ENCODE measurements at regions not wholly inside any gene's neighbourhood (a gene's known extent, or its start where the extent isn't known, plus 50 kb on each side); places are given as distances from the start of the nearest gene placed in this dataset.

GRCh38 chr17:68709461-68709860, 108.3 kb upstream of the FAM20A start:
- H3K27me3 ChIP-seq (ENCODE audit: control insufficient read depth in 1 of 2, insufficient read depth in 2 of 2, low read length in 2 of 2): no peaks in the 10 kb centered on the region
- H3K4me3 ChIP-seq (ENCODE audit: low read depth in 1 of 2, low read length in 2 of 2): no peak overlapping the region
- no peaks in the 10 kb centered on the region for H3K4me1 ChIP-seq (ENCODE audit: insufficient read depth, low read length)
- H3K36me3 ChIP-seq (ENCODE audit: insufficient read depth, low read length): no peaks in the 10 kb centered on the region
- no peak overlapping the region for H3K9ac ChIP-seq (ENCODE audit: low read length)
- H3K9me3 ChIP-seq (ENCODE audit: low read length): no peaks in the 10 kb centered on the region
- H3K27ac ChIP-seq (ENCODE audit: low read depth, low read length): no peak overlapping the region

DNA sequence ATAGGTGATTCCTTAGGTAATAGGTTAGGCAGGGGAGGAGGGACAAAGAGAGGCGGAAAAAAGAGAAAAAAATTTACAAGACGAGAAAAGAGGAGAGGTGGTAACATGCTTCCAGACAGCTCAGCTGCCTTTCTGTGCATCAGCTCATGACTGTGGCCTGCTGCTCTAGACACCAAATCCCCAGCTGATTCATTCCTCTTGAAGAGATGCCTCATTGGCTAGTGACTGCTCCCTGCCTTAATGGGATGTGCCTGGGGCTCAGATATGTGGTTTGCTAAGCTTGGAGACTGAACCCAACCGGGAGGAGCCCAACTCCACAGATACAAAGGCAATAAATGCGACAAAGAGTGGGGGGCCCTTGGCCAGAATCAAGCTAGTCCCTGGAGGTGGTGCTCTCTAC, 105.9 kb upstream of the FAM20A start:
- H3K4me3 ChIP-seq (ENCODE audit: low read depth in 1 of 2, low read length in 2 of 2): no peak overlapping the region
- no peak overlapping the region for H3K27ac ChIP-seq (ENCODE audit: low read depth, low read length)
- H3K36me3 ChIP-seq (ENCODE audit: insufficient read depth, low read length): no peaks in the 10 kb centered on the region

GRCh38 chr17:68706356-68706920, 105.3 kb upstream of the FAM20A start:
- H3K4me3 ChIP-seq (ENCODE audit: low read depth in 1 of 2, low read length in 2 of 2): no peak overlapping the region
- no peaks in the 10 kb centered on the region for H3K4me1 ChIP-seq (ENCODE audit: insufficient read depth, low read length)
- no peak overlapping the region for H3K27ac ChIP-seq (ENCODE audit: low read depth, low read length)
- no peaks in the 10 kb centered on the region for H3K9me3 ChIP-seq (ENCODE audit: low read length)
- no peak overlapping the region for H3K9ac ChIP-seq (ENCODE audit: low read length)
- H3K27me3 ChIP-seq (ENCODE audit: control insufficient read depth in 1 of 2, insufficient read depth in 2 of 2, low read length in 2 of 2): no peaks in the 10 kb centered on the region
- no peaks in the 10 kb centered on the region for H3K36me3 ChIP-seq (ENCODE audit: insufficient read depth, low read length)

More for the DNA sequence above, 105.9 kb upstream of the FAM20A start:
- Histone ChIP-seq H3K4me1 (ENCODE audit: insufficient read depth, low read length) (no peaks in the 10 kb centered on the region), H3K9ac (ENCODE audit: low read length) (no peak overlapping the region), H3K27me3 (ENCODE audit: control insufficient read depth in 1 of 2, insufficient read depth in 2 of 2, low read length in 2 of 2) (no peaks in the 10 kb centered on the region), H3K9me3 (ENCODE audit: low read length) (no peaks in the 10 kb centered on the region)

DNA sequence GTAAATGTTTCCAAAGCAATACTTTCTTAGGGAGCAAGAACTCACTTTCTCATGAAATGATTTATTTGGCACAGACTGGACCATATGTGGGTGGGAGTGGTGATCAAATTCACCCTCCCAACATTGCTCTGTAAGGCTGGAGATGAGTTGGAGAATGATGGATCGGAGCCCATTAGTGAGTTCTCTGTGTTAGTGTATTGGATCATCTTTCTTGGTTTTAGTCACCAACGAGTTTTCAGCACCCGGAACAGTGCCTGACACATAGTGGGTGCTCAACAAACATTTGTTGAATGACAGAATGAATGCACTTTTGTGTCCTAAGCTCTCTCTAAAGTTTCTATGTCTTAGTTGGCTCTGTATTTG, 104.5 kb upstream of the FAM20A start:
- Histone ChIP-seq H3K9ac (ENCODE audit: low read length) (no peak overlapping the region), H3K27ac (ENCODE audit: low read depth, low read length) (no peak overlapping the region), H3K27me3 (ENCODE audit: control insufficient read depth in 1 of 2, insufficient read depth in 2 of 2, low read length in 2 of 2) (no peaks in the 10 kb centered on the region), H3K36me3 (ENCODE audit: insufficient read depth, low read length) (no peaks in the 10 kb centered on the region), H3K4me3 (ENCODE audit: low read depth in 1 of 2, low read length in 2 of 2) (no peak overlapping the region), H3K9me3 (ENCODE audit: low read length) (no peaks in the 10 kb centered on the region), H3K4me1 (ENCODE audit: insufficient read depth, low read length) (no peaks in the 10 kb centered on the region)

- Histone ChIP-seq H3K27me3 (ENCODE audit: control insufficient read depth in 1 of 2, insufficient read depth in 2 of 2, low read length in 2 of 2) (no peaks in the 10 kb centered on the region), H3K4me1 (ENCODE audit: insufficient read depth, low read length) (peaks cover 2% of the 10 kb centered on the region), H3K9ac (ENCODE audit: low read length) (no peak overlapping the region), H3K9me3 (ENCODE audit: low read length) (no peaks in the 10 kb centered on the region), H3K27ac (ENCODE audit: low read depth, low read length) (no peak overlapping the region), H3K36me3 (ENCODE audit: insufficient read depth, low read length) (no peaks in the 10 kb centered on the region), H3K4me3 (ENCODE audit: low read depth in 1 of 2, low read length in 2 of 2) (no peak overlapping the region)
These were observed 103.9 kb upstream of the FAM20A start for GRCh38 chr17:68704871-68705713.

GRCh38 chr17:68701046-68701445, 99.9 kb upstream of the FAM20A start:
- peaks cover 17% of the 10 kb centered on the region for H3K4me1 ChIP-seq (ENCODE audit: insufficient read depth, low read length)
- H3K9me3 ChIP-seq (ENCODE audit: low read length): no peaks in the 10 kb centered on the region
- no peak overlapping the region for H3K27ac ChIP-seq (ENCODE audit: low read depth, low read length)
- no peak overlapping the region for H3K9ac ChIP-seq (ENCODE audit: low read length)
- H3K4me3 ChIP-seq (ENCODE audit: low read depth in 1 of 2, low read length in 2 of 2): no peak overlapping the region
- no peaks in the 10 kb centered on the region for H3K36me3 ChIP-seq (ENCODE audit: insufficient read depth, low read length)
- H3K27me3 ChIP-seq (ENCODE audit: control insufficient read depth in 1 of 2, insufficient read depth in 2 of 2, low read length in 2 of 2): no peaks in the 10 kb centered on the region

- Histone ChIP-seq H3K27ac (ENCODE audit: low read depth, low read length) (no peak overlapping the region), H3K9ac (ENCODE audit: low read length) (no peak overlapping the region), H3K27me3 (ENCODE audit: control insufficient read depth in 1 of 2, insufficient read depth in 2 of 2, low read length in 2 of 2) (no peaks in the 10 kb centered on the region), H3K4me1 (ENCODE audit: insufficient read depth, low read length) (peaks cover 17% of the 10 kb centered on the region), H3K4me3 (ENCODE audit: low read depth in 1 of 2, low read length in 2 of 2) (no peak overlapping the region), H3K36me3 (ENCODE audit: insufficient read depth, low read length) (no peaks in the 10 kb centered on the region), H3K9me3 (ENCODE audit: low read length) (no peaks in the 10 kb centered on the region)
These were observed 99.3 kb upstream of the FAM20A start for GRCh38 chr17:68700421-68700820.

- peaks cover 17% of the 10 kb centered on the region for H3K4me1 ChIP-seq (ENCODE audit: insufficient read depth, low read length)
- H3K4me3 ChIP-seq (ENCODE audit: low read depth in 1 of 2, low read length in 2 of 2): no peak overlapping the region
- no peaks in the 10 kb centered on the region for H3K27me3 ChIP-seq (ENCODE audit: control insufficient read depth in 1 of 2, insufficient read depth in 2 of 2, low read length in 2 of 2)
- no peak overlapping the region for H3K9ac ChIP-seq (ENCODE audit: low read length)
- no peaks in the 10 kb centered on the region for H3K9me3 ChIP-seq (ENCODE audit: low read length)
- H3K27ac ChIP-seq (ENCODE audit: low read depth, low read length): no peak overlapping the region
- no peaks in the 10 kb centered on the region for H3K36me3 ChIP-seq (ENCODE audit: insufficient read depth, low read length)
These were observed 98.8 kb upstream of the FAM20A start for GRCh38 chr17:68699936-68700335.

- Histone ChIP-seq H3K27me3 (ENCODE audit: control insufficient read depth in 1 of 2, insufficient read depth in 2 of 2, low read length in 2 of 2) (no peaks in the 10 kb centered on the region), H3K9ac (ENCODE audit: low read length) (no peak overlapping the region), H3K4me3 (ENCODE audit: low read depth in 1 of 2, low read length in 2 of 2) (no peak overlapping the region), H3K27ac (ENCODE audit: low read depth, low read length) (no peak overlapping the region), H3K9me3 (ENCODE audit: low read length) (no peaks in the 10 kb centered on the region), H3K4me1 (ENCODE audit: insufficient read depth, low read length) (peaks cover 17% of the 10 kb centered on the region), H3K36me3 (ENCODE audit: insufficient read depth, low read length) (no peaks in the 10 kb centered on the region)
These were observed 97.6 kb upstream of the FAM20A start for GRCh38 chr17:68698746-68699145.

DNA sequence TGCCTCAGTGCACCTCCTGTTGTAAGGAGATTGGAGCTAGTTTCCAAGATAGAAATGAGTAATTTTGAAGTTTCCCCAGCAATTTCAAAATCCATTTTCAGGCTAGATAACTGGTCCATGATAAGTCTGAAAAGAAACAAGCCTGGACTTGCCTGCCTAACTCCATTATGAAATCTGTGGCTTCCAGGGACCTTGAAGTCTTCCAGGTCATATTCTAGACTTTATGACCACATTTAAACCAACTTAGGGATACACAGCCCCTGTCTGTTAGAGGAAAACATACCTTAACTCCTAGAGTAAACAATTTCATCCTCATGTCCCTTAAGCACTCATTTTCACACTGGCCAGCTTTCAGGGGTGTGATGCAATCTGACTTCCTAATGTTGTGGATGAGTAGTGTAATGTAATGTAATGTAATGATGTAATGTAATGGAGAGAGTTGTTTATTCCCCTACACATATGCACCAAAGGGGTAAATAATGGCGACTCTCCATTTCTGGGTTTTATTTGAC, 96.7 kb upstream of the FAM20A start:
- Histone ChIP-seq H3K27ac (ENCODE audit: low read depth, low read length) (no peak overlapping the region), H3K9me3 (ENCODE audit: low read length) (no peaks in the 10 kb centered on the region), H3K36me3 (ENCODE audit: insufficient read depth, low read length) (no peaks in the 10 kb centered on the region)

GRCh38 chr17:68695659-68696058, 94.5 kb upstream of the FAM20A start:
- no peaks in the 10 kb centered on the region for H3K27me3 ChIP-seq (ENCODE audit: control insufficient read depth in 1 of 2, insufficient read depth in 2 of 2, low read length in 2 of 2)
- H3K9me3 ChIP-seq (ENCODE audit: low read length): no peaks in the 10 kb centered on the region
- H3K4me3 ChIP-seq (ENCODE audit: low read depth in 1 of 2, low read length in 2 of 2): no peak overlapping the region
- H3K36me3 ChIP-seq (ENCODE audit: insufficient read depth, low read length): no peaks in the 10 kb centered on the region
- no peak overlapping the region for H3K9ac ChIP-seq (ENCODE audit: low read length)
- H3K27ac ChIP-seq (ENCODE audit: low read depth, low read length): no peak overlapping the region
- H3K4me1 ChIP-seq (ENCODE audit: insufficient read depth, low read length): peaks cover 17% of the 10 kb centered on the region

More for the DNA sequence above, 96.7 kb upstream of the FAM20A start:
- no peak overlapping the region for H3K4me3 ChIP-seq (ENCODE audit: low read depth in 1 of 2, low read length in 2 of 2)
- H3K9ac ChIP-seq (ENCODE audit: low read length): no peak overlapping the region
- H3K4me1 ChIP-seq (ENCODE audit: insufficient read depth, low read length): peaks cover 17% of the 10 kb centered on the region
- H3K27me3 ChIP-seq (ENCODE audit: control insufficient read depth in 1 of 2, insufficient read depth in 2 of 2, low read length in 2 of 2): no peaks in the 10 kb centered on the region
